AG10803 (cell line): ENCODE measurements at regions not wholly inside any gene's neighbourhood (a gene's known extent, or its start where the extent isn't known, plus 50 kb on each side); places are given as distances from the start of the nearest gene placed in this dataset.
A peak's percentile ranks its signal among the peaks of the same experiment; 100 is the strongest.

Source experiments
- DNase-seq: peaks from one replicate; pipeline ENCODE4 v3.0.0; 2010; ENCODE audit warnings: low read depth
- H3K4me3 ChIP-seq: 2 replicates; pipeline ENCODE4 v1.5.1; 2011; ENCODE audit warnings: mild to moderate bottlenecking, low read length, control low read depth
- TF ChIP-seq, protein P1 (sequence below): conservative IDR thresholded peaks from 2 replicates; pipeline ENCODE4 v1.5.1; 2011; ENCODE audit warnings: mild to moderate bottlenecking, low read length, control low read depth, inconsistent platforms

DNA sequence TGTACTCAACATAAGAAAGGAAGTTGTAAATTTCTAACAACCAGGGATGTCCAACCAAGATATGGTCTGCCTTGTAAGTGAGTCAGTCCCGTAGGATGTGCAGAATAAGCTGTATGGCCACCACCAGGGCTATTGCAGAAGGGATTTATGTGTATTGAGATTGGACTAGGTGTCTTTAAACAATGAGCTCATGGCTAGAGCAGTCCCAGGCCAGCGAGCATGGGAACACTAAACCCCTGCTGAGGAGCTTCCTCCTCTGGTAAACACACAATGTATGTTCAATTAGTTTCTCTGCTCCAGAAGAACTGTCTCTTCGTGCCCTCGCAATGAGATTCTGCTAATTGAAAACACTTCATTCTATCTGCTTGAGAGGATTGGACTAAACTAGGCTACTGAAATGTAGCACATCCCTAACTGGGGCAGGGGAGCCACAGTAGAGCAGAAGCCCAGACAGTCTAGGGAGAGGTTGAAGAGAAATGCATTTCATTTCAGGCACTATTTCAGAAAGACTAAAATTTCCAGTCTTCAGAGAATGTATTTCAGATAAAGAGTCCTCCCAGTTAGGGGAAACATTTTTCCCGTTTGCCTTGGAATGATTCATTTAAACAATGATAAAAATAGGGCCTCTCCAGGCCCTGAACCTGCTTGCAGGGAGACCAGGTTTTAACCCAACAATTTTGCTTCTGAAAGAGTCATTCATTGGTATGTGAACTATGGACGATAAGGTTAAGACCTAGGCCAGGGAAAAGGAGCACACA lies 154.7 kb downstream of the FAM114A2 start:
- TF ChIP-seq, protein P1, sequence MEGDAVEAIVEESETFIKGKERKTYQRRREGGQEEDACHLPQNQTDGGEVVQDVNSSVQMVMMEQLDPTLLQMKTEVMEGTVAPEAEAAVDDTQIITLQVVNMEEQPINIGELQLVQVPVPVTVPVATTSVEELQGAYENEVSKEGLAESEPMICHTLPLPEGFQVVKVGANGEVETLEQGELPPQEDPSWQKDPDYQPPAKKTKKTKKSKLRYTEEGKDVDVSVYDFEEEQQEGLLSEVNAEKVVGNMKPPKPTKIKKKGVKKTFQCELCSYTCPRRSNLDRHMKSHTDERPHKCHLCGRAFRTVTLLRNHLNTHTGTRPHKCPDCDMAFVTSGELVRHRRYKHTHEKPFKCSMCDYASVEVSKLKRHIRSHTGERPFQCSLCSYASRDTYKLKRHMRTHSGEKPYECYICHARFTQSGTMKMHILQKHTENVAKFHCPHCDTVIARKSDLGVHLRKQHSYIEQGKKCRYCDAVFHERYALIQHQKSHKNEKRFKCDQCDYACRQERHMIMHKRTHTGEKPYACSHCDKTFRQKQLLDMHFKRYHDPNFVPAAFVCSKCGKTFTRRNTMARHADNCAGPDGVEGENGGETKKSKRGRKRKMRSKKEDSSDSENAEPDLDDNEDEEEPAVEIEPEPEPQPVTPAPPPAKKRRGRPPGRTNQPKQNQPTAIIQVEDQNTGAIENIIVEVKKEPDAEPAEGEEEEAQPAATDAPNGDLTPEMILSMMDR, result no peak
- DNase-seq, result peak; percentile 53

DNA sequence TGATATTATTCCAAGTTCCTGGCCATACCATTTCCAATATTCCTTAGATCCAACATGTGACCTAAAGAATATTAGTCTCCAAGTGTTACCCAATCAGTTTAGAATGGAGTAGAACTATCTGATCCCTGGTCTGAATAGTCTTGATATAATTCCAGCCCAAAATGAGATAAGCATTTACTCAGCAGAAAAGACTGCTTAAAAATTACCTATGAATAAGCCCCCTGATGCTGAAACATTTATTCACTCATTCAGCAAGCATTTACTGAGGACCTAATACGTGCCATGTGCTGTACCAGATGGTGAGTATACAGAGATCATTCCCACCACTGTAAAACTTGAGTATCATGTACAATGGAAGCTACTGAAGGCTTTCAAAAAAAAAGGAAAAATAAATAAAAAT lies 157.0 kb downstream of the FAM114A2 start:
- no peak overlapping the region for H3K4me3 ChIP-seq
- no peak for DNase-seq
- TF ChIP-seq, protein P1, result no peak

More for the DNA sequence above, 154.7 kb downstream of the FAM114A2 start:
- no peak overlapping the region for H3K4me3 ChIP-seq

DNA sequence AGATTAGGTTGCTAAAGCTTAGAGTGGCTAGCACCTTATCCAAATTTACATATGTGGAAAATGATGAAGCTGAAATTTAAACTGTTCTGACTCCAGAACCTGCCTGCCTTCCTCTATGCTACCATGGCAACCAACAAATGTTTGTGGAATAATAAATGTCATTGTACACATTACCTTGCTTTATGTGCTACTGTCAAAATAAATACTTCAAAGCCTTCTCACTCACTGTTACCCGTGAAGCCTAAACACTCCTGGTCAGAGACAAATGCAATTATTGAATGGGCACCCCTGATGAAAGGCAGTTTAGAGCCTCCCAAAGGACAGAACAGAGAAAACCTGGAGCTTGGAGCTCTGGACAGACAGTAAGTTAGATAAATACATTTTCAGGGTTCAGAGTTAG lies 158.6 kb downstream of the FAM114A2 start:
- no peak overlapping the region for H3K4me3 ChIP-seq
- no peak for DNase-seq
- TF ChIP-seq, protein P1, result no peak

DNA sequence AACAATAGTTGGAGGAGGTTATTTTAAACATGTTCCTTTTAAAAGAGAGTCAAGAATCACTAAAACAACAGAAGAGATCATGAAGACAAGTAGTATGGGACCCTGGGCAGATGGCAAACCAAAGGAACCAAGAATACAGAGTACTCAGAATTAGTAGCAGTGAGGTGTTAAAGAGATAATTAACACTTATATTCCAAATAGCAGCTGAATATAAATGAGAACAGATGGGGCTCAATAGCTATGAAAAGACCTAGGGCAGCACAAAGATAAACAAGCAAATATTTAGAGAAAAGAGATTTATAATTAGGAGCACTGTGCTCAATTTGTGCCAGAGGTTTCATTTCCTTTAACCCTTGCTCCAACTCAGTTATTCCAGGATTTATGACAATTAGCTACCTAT lies 159.1 kb downstream of the FAM114A2 start:
- TF ChIP-seq, protein P1, result no peak
- no peak for DNase-seq
- H3K4me3 ChIP-seq, result no peak overlapping the region

DNA sequence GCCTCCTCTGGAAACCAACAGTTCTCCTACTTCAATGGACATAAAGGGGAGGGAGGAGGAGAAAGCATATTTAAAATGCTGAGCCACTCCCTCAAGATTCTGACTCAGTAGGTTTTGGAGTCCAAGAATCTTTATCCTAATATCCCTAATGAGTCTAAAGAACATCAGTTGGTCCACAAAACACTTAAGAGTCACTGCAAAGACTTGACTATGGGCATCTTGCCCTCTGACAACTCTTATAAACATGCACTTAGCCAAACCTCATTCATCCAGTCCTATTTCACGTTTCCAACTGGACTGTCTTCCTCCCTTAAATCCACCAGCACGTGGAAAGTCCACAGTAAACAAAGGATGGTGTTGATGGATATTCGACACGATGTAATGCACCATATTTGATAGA lies 172.5 kb downstream of the FAM114A2 start:
- TF ChIP-seq, protein P1, result no peak
- DNase-seq, result peak; percentile 75
- no peak overlapping the region for H3K4me3 ChIP-seq

DNA sequence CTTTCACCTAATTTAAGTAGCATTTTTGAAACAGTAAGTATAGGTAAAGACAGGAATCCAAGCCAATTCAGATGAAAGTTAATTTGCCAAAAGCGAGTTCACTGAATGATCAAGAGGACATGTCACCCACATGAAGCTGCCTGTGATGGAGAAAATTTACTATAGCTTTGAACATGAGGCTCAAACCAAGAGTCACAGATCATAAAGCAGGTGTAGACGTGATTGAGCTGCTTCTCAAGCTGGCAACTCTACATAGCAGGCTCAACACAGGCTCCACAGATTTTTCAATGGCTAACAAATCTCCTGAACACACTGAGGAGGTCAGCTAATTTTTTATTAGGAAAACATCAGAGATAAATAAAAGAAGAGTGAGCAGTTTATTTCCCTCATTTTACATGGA lies 173.7 kb downstream of the FAM114A2 start:
- no peak for DNase-seq
- TF ChIP-seq, protein P1, result no peak

DNA sequence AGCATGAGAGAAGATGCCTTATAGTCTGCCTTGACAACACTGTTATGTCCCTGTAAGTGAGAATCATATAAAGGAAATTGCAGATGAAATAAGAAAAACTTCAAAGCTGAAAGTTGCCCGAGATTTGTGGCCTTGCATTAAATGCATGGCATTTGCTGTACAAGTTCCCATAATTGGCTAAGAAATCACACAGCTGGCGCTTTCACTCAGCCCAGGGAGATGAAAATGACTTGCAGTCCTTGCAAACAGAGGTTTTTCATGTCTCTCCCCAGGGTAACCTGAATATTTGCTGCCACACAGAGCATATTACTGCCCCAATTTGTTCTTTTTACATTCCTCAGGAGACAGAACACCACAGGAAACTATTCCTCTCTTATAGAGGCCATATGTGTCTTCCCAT lies 174.8 kb downstream of the FAM114A2 start:
- no peak overlapping the region for H3K4me3 ChIP-seq
- TF ChIP-seq, protein P1, result no peak
- DNase-seq, result peak; percentile 48

More for the DNA sequence above, 173.7 kb downstream of the FAM114A2 start:
- H3K4me3 ChIP-seq, result no peak overlapping the region
